ENCODE measurements at regions not wholly inside any gene's neighbourhood (a gene's known extent, or its start where the extent isn't known, plus 50 kb on each side); places are given as distances from the start of the nearest gene placed in this dataset.

- TF ChIP-seq SAP30 (IDR thresholded peaks at IDR 0.05; ENCODE audit: insufficient read depth, insufficient replicate concordance, low read length) (no peak), SIN3A (conservative IDR thresholded peaks at IDR 0.05 in 1 of 2, IDR thresholded peaks at IDR 0.05 in 1 of 2; ENCODE audit: low read depth in 1 of 2, low read length in 2 of 2) (no peak), POLR2A (IDR thresholded peaks at IDR 0.05; ENCODE audit: control extremely low read depth in 1 of 2, low read depth in 2 of 2, low read length in 2 of 2) (no peak), RBBP5 (IDR thresholded peaks at IDR 0.05; ENCODE audit: borderline replicate concordance, low read depth, low read length) (no peak)
Measured at GRCh38 chr6:154888421-154889295, 106.5 kb upstream of the TIAM2 start (continued).

Measured in H1 (cell line).